NAMALWA (cell line): ENCODE measurements at regions not wholly inside any gene's neighbourhood (a gene's known extent, or its start where the extent isn't known, plus 50 kb on each side); places are given as distances from the start of the nearest gene placed in this dataset.
A peak's percentile ranks its signal among the peaks of the same experiment; 100 is the strongest.
"Not testable (repeated sequence)": the region's sequence is repeated elsewhere in the genome, so short reads cannot be mapped to it uniquely, and the experiment has no call there.

Experiments used
- DNase-seq: peaks from one replicate; pipeline ENCODE4 v3.0.0-alpha.2; 2015; ENCODE audit warnings: low spot score

DNA sequence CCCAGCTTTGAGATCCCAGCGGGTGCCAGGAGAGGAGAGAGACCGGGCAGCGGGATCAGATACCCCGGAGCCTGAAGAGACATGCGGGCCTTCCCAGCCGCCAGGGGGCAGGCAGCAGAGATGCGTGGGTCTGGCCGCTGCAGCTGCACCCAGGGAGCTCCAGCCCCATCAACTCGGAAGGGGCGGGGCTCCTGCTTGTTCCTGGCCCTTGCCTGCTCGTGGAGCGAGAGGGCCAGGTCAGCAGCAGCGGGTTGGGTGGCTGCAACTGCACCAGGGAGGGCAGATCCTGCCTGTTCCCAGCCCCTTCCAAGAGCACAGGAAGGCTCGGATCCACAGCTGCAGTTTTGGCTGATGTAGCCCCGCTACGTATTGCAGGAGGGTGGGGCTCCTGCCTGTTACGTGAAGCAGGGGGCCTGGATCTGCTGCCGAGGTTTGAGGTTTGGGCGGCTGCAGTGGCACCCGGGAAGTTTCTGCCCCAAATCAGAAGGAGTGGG lies 532.8 kb downstream of the RFPL4B start:
- peak; percentile 41 for DNase-seq

- no peak for DNase-seq
These were observed 533.9 kb downstream of the RFPL4B start for GRCh38 chr6:112881027-112881426.

GRCh38 chr6:112881828-112882780 lies 535.0 kb downstream of the RFPL4B start:
- DNase-seq, result no peak

GRCh38 chr6:112883095-112883494 lies 536.0 kb downstream of the RFPL4B start:
- DNase-seq, result no peak

DNA sequence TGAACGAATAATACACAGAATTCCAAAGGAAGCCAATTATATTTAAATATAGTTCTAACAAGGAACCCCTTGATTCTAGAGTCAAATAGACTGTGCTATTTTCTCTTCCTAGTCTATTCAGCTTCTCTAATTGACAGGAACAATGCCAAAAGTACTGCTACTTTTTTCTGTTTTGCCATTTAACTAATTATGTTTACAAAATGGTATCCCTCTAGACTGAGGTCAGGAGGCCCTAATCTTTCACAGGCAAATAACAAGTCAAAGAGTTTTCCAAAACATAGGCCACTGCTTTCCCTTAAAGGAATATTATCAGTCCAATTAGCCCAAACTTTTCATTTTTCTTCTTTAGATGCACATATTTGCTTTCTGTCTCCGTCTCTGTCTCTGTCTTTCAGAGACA lies 539.3 kb downstream of the RFPL4B start:
- DNase-seq, result no peak

GRCh38 chr6:112887424-112887823 lies 540.3 kb downstream of the RFPL4B start:
- not testable (repeated sequence) for DNase-seq

- no peak for DNase-seq
These were observed 552.4 kb downstream of the RFPL4B start for GRCh38 chr6:112899541-112899940.

- DNase-seq, result no peak
These were observed 556.2 kb downstream of the RFPL4B start for GRCh38 chr6:112903361-112903760.

- no peak for DNase-seq
These were observed 559.6 kb downstream of the RFPL4B start for GRCh38 chr6:112906726-112907125.

DNA sequence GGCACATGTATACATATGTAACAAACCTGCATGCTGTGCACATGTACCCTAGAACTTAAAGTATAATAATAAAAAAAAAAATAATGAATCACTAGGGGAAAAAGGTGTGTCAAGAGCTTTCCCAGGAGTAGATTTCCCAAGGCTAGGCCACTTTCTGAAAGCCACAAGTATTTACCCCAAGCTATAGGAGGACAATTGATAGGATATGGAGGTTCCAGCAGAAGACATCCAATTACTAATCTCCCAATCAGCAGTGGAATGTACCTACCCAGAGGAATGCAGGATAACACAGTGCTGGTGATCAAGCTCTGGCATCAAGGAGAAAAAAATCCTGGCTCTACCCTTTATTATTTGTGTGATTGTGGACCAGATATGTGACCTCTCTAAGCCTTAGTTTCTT lies 562.7 kb downstream of the RFPL4B start:
- DNase-seq, result no peak

DNA sequence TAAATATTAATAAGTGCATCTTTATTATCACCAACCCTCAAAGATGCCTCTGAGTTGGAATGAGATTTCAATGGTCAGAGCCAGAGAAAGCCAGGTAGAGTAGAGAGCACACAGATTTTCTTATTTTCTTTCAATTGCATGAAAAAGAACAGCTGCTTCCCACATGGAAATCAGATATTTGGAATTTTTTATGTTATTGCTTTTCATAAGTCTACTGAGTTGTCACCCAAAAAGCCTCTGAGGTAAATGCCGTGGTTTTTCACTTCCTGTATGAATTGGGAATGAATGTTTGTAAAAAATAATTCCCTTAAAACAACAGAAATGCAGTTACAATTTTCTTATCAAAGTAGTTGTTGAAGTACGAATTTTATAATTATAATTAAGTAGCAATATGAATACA lies 563.1 kb downstream of the RFPL4B start:
- no peak for DNase-seq

GRCh38 chr6:112911959-112912358 lies 564.8 kb downstream of the RFPL4B start:
- DNase-seq, result no peak

DNA sequence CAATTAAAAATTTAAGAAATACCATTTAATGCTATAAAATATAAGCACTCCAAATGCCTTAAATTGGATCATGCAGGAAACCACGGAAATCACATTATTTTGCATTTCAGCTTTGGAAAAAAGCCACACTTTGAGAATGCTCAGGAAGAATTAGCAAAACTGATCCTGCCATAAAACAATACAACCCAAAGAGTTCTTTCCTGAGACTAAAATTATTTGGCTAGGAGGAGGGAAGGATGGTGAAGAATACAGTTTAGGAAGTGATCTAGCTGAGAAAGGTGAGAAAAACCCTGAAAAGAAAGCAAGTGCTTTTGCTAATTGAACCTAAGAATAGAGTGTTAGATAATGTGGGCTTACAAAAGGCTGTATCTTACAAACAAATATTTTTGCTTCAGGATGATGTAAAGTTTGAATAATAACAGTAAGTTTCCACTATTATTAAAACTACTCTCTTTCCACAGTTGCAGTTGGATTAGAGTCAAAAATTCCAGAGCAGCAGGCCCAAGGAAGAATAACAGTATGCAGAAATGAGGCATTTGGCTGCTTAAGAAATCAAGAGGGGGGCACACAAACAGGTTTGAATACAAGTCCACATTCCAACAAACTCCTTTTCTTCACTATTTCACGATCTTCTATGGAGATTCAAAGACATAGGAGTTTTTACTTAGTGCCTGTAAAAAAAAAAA lies 565.4 kb downstream of the RFPL4B start:
- DNase-seq, result no peak

DNA sequence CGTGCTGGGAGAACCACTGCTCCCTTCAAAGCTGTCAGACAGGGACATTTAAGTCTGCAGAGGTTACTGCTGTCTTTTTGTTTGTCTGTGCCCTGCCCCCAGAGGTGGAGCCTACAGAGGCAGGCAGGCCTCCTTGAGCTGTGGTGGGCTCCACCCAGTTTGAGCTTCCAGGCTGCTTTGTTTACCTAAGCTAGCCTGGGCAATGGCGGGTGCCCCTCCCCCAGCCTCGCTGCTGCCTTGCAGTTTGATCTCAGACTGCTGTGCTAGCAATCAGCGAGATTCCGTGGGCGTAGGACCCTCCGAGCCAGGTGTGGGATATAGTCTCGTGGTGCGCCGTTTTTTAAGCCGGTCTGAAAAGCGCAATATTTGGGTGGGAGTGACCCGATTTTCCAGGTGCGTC lies 572.6 kb downstream of the RFPL4B start:
- DNase-seq, result not testable (repeated sequence)

GRCh38 chr6:112920994-112921393 lies 573.9 kb downstream of the RFPL4B start:
- DNase-seq, result no peak

GRCh38 chr6:112923940-112924587 lies 576.9 kb downstream of the RFPL4B start:
- no peak for DNase-seq

DNA sequence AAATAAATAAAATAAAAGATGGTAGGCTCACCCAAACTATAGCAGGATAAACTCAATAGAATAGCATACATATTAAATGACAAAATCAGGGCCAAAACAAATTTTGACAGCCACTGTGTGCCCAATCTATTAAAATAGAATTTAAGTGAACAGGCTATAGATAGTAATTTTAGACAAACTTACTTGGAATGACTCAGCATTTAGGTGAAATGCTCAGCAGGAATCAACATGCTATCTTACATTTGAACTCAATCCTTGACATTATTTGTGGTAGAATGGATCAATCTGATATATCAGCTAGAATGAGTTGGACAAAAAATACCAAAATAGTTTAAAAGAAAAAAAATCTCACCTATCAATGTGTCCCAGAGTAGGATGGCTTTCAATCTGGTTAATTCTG lies 578.6 kb downstream of the RFPL4B start:
- DNase-seq, result no peak

DNA sequence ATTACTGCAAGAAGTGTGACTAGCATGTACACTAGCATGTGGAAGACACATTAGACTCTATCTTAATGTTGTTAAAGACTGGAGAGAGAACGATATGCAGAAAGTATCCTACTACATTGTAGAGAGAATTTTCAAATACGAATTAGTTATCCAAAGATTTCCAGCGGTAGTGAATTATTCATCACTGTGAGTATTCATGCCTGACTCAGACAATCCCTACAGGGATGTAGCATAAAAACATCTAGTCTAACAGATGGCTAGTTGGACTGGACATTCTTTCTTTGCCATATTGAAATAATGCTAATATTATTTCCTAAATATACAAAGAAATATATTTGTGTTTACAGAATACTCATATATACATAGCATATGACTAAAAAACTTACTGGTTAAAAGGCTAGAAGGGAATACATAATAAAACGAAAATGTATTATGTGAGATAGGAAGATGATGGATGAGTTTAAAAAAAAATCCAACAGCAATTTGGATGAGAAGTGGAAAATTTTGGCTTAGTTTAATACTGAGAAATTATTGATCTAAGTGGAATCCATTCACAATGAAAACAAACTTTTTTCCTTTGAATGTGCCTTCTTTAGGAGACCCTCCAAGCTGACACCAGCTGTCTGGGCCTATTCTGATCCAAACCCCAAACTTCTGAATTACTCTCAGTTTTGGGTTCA lies 580.7 kb downstream of the RFPL4B start:
- no peak for DNase-seq

- no peak for DNase-seq
These were observed 582.5 kb downstream of the RFPL4B start for GRCh38 chr6:112929641-112930040.

DNA sequence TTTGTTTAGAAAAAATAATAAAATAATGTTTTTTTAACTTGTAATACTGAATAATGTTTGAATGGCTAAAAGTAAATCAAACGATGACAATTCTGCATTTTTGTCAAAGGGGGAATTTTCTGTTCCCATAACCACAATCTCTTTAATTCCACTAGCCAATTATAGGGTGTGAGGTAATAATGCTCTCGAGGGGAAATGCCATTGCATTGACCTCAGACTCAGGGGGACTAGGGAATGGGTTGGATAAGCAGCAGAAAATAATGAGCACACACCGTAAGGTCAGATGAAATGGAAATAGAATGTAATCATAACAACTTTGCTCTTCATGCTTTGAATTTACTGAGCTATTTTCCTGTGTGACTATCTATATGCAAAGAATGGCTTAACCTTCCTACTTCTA lies 584.7 kb downstream of the RFPL4B start:
- DNase-seq, result no peak

- no peak for DNase-seq
These were observed 586.8 kb downstream of the RFPL4B start for GRCh38 chr6:112933947-112934346.
